ENCODE measurements at regions not wholly inside any gene's neighbourhood (a gene's known extent, or its start where the extent isn't known, plus 50 kb on each side); places are given as distances from the start of the nearest gene placed in this dataset.

GRCh38 chr9:82604947-82605656 is 457.8 kb downstream of the RASEF start:
- Histone ChIP-seq H3K36me3 (no peaks in the 10 kb centered on the region), H3K4me1 (peaks cover 0 to 35% (median 6%) of the 10 kb centered on the region in 4 donors), H3K9me3 (no peaks in the 10 kb centered on the region), H3K27ac (no peak overlapping the region), H3K4me3 (no peak overlapping the region), H3K27me3 (no peaks in the 10 kb centered on the region)
- in situ Hi-C loops (cut with MboI; ENCODE audit: low pct_ligation_motif_present in 1 of 4, low pct_unique_long_range_greater_than_20kb in 1 of 4, low sequenced_read_pairs in 3 of 4), result loop anchor here in 3 of 4 donors (25.0 kb wide), 2 partner anchors 743 to 918 kb away; partner anchors contain the start of gene TLE1 (in 2 of the 3)
- TF ChIP-seq CTCF (IDR thresholded peaks at IDR 0.05), result no peak
- TF ChIP-seq POLR2A (IDR thresholded peaks at IDR 0.05), result no peak
- no peak for TF ChIP-seq POLR2AphosphoS5 (IDR thresholded peaks at IDR 0.05)
- no peak for TF ChIP-seq EP300 (IDR thresholded peaks at IDR 0.05; ENCODE audit: low read depth)
- intact Hi-C loops (cut with DNase I; ENCODE audit: low total_unique reads), result no loop called here
- no peak for DNase-seq
- WGBS, 2 donors (ENCODE audit: low coverage in 1 of 2), result 45 to 50% methylated on average over 2 to 3 of the region's 3 CpGs

GRCh38 chr9:82605657-82606031 is 457.3 kb downstream of the RASEF start:
- no peak overlapping the region for H3K4me3 ChIP-seq
- no peaks in the 10 kb centered on the region for H3K36me3 ChIP-seq
- H3K9me3 ChIP-seq, result no peaks in the 10 kb centered on the region
- intact Hi-C loops (cut with DNase I; ENCODE audit: low total_unique reads), result no loop called here
- H3K27ac ChIP-seq, result no peak overlapping the region
- peaks cover 0 to 32% (median 6%) of the 10 kb centered on the region in 4 donors for H3K4me1 ChIP-seq
- no peak for DNase-seq
- in situ Hi-C loops (cut with MboI; ENCODE audit: low pct_ligation_motif_present in 1 of 4, low pct_unique_long_range_greater_than_20kb in 1 of 4, low sequenced_read_pairs in 3 of 4), result loop anchor here in 3 of 4 donors (25.0 kb wide), 2 partner anchors 743 to 918 kb away; partner anchors contain the start of gene TLE1 (in 2 of the 3)
- H3K27me3 ChIP-seq, result no peaks in the 10 kb centered on the region
- TF ChIP-seq POLR2AphosphoS5 (IDR thresholded peaks at IDR 0.05), result no peak
- no peak for TF ChIP-seq EP300 (IDR thresholded peaks at IDR 0.05; ENCODE audit: low read depth)
- TF ChIP-seq POLR2A (IDR thresholded peaks at IDR 0.05), result no peak
- no peak for TF ChIP-seq CTCF (IDR thresholded peaks at IDR 0.05)

- Histone ChIP-seq H3K27ac (no peak overlapping the region), H3K36me3 (no peaks in the 10 kb centered on the region), H3K4me1 (peaks cover 0 to 30% (median 4%) of the 10 kb centered on the region in 4 donors), H3K4me3 (no peak overlapping the region), H3K27me3 (no peaks in the 10 kb centered on the region), H3K9me3 (no peaks in the 10 kb centered on the region)
- TF ChIP-seq CTCF (IDR thresholded peaks at IDR 0.05) (no peak), POLR2A (IDR thresholded peaks at IDR 0.05) (no peak), EP300 (IDR thresholded peaks at IDR 0.05; ENCODE audit: low read depth) (no peak), POLR2AphosphoS5 (IDR thresholded peaks at IDR 0.05) (no peak)
- 13 to 59% methylated on average over 1 of the region's 1 CpG for WGBS, 2 donors (ENCODE audit: low coverage in 1 of 2)
- intact Hi-C loops (cut with DNase I; ENCODE audit: low total_unique reads) (no loop called here), in situ Hi-C loops (cut with MboI; ENCODE audit: low pct_ligation_motif_present in 1 of 4, low pct_unique_long_range_greater_than_20kb in 1 of 4, low sequenced_read_pairs in 3 of 4) (loop anchor here in 3 of 4 donors (25.0 kb wide), 2 partner anchors 744 to 919 kb away; partner anchors contain the start of gene TLE1 (in 2 of the 3))
- DNase-seq, result no peak
Measured at GRCh38 chr9:82606071-82606470, 456.9 kb downstream of the RASEF start.

GRCh38 chr9:82606492-82607382 is 456.2 kb downstream of the RASEF start:
- in situ Hi-C loops (cut with MboI; ENCODE audit: low pct_ligation_motif_present in 1 of 4, low pct_unique_long_range_greater_than_20kb in 1 of 4, low sequenced_read_pairs in 3 of 4), result loop anchor here in 3 of 4 donors (25.0 kb wide), 2 partner anchors 744 to 919 kb away; partner anchors contain the start of gene TLE1 (in 2 of the 3)

More at GRCh38 chr9:82606492-82607382, 456.2 kb downstream of the RASEF start:
- intact Hi-C loops (cut with DNase I; ENCODE audit: low total_unique reads), result no loop called here
- TF ChIP-seq EP300 (IDR thresholded peaks at IDR 0.05; ENCODE audit: low read depth) (no peak), CTCF (IDR thresholded peaks at IDR 0.05) (peak; percentile 52 to 66 (median 61))
- Histone ChIP-seq H3K4me3 (no peak overlapping the region), H3K27ac (no peak overlapping the region), H3K36me3 (no peaks in the 10 kb centered on the region), H3K27me3 (no peaks in the 10 kb centered on the region), H3K9me3 (no peaks in the 10 kb centered on the region), H3K4me1 (peaks cover 0 to 25% (median 2%) of the 10 kb centered on the region in 4 donors)
- DNase-seq, result peak; percentile 47
- 44 to 55% methylated on average over 5 to 7 of the region's 7 CpGs for WGBS, 2 donors (ENCODE audit: low coverage in 1 of 2)

All from transverse colon (tissue), 4 donors.